Smooth muscle cell (in vitro differentiated cells): ENCODE measurements at regions not wholly inside any gene's neighbourhood (a gene's known extent, or its start where the extent isn't known, plus 50 kb on each side); places are given as distances from the start of the nearest gene placed in this dataset.

Experiments
- DNase-seq: peaks from one replicate; lab custom pipeline; 2025; ENCODE audit not compliant: unreplicated experiment; lab: John Stamatoyannopoulos, UW
- H2AFZ ChIP-seq: fragments of 200-600 bp; sonication (generic); 2 replicates; pipeline ENCODE4 v1.6.0; 2016; ENCODE audit warnings: antibody characterized with exemption, low read depth, mild to moderate bottlenecking
- H3F3A ChIP-seq: fragments of 200-600 bp; sonication (generic); 2 replicates; pipeline ENCODE4 v1.6.0; 2017; ENCODE audit warnings: antibody characterized with exemption, low read depth
- H3K27ac ChIP-seq: fragments of 200-600 bp; sonication (generic); 2 replicates; pipeline ENCODE4 v1.5.1; 2016; ENCODE audit warnings: low read depth, mild to moderate bottlenecking
- H3K27me3 ChIP-seq: fragments of 200-600 bp; sonication (generic); 2 replicates; pipeline ENCODE4 v1.6.1; 2016; ENCODE audit warnings: low read depth, mild to moderate bottlenecking
- H3K36me3 ChIP-seq: fragments of 200-600 bp; sonication (generic); 2 replicates; pipeline ENCODE4 v1.5.1; 2016; ENCODE audit warnings: low read depth
- H3K4me1 ChIP-seq: fragments of 200-600 bp; sonication (generic); 2 replicates; pipeline ENCODE4 v1.5.1; 2016; ENCODE audit warnings: low read depth
- H3K4me2 ChIP-seq: fragments of 200-600 bp; sonication (generic); 2 replicates; pipeline ENCODE4 v1.6.0; 2016; ENCODE audit warnings: mild to moderate bottlenecking
- H3K4me3 ChIP-seq: fragments of 200-600 bp; sonication (generic); 2 replicates; pipeline ENCODE4 v1.5.1; 2016; ENCODE audit warnings: mild to moderate bottlenecking
- H3K79me2 ChIP-seq: fragments of 200-600 bp; sonication (generic); 2 replicates; pipeline ENCODE4 v1.6.0; 2016; ENCODE audit warnings: low read depth, mild to moderate bottlenecking
- H3K9ac ChIP-seq: fragments of 200-600 bp; sonication (generic); 2 replicates; pipeline ENCODE4 v1.6.0; 2016; ENCODE audit warnings: low read depth
- H3K9me3 ChIP-seq: fragments of 200-600 bp; sonication (generic); replicated peaks from 2 replicates; pipeline ENCODE4 v1.5.1; 2016; ENCODE audit warnings: low read depth
- H4K20me1 ChIP-seq: fragments of 200-600 bp; sonication (generic); 2 replicates; pipeline ENCODE4 v1.6.0; 2016; ENCODE audit warnings: low read depth
- WGBS: methylation state at CpG from one replicate; pipeline ENCODE4 v1.1.7; 2016; ENCODE audit warnings: low lambda C conversion rate; 5-methylcytosine and 5-hydroxymethylcytosine counted together
- TF ChIP-seq, protein P1 (sequence below): fragments of 200-600 bp; sonication (generic); IDR thresholded peaks from 2 replicates; pipeline ENCODE4 v1.5.1; 2017; ENCODE audit warnings: borderline replicate concordance, mild to moderate bottlenecking, antibody characterized with exemption; ENCODE audit not compliant: insufficient read depth, poor library complexity, severe bottlenecking

DNA sequence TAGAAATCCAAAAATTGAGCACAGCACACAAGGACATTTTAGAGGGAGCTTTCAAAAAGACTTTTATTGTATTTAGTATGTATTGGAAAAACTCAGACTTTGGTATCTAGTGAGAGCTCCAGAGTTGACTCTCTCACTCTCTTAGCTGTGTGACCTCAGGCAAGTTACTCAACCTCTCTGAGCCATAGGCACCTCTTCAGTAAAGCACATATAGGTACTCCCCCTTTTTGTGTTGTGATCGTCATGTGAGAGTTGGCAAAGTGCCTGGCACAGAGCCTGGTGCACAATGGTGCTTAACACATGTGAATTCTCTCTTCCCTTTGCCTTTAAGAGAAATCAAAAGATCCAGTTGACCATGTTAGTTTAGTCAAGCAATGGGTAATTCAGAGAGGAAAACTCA, 186.2 kb downstream of the TMEM38B start:
- no peaks in the 10 kb centered on the region for H3K27me3 ChIP-seq
- H3K27ac ChIP-seq = no peak overlapping the region

DNA sequence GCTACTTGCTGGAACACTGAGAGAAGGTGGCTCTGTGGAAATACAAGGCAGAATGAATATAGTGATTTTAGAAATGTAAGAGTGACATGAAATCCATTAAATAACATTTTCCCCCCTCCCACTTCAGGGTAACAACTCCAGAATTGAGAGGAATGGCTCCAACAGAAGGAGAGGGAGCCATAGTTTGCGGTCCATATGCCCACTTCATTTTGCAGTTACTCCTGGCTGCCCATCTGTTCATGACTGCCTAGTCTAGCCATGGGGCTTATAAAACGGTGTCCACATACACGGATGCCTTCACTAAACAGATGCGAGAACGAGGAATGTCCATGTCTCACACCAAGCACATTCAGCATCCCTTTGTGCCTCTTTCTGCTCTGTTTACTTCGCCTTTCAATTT, 186.7 kb downstream of the TMEM38B start:
- TF ChIP-seq, protein P1, sequence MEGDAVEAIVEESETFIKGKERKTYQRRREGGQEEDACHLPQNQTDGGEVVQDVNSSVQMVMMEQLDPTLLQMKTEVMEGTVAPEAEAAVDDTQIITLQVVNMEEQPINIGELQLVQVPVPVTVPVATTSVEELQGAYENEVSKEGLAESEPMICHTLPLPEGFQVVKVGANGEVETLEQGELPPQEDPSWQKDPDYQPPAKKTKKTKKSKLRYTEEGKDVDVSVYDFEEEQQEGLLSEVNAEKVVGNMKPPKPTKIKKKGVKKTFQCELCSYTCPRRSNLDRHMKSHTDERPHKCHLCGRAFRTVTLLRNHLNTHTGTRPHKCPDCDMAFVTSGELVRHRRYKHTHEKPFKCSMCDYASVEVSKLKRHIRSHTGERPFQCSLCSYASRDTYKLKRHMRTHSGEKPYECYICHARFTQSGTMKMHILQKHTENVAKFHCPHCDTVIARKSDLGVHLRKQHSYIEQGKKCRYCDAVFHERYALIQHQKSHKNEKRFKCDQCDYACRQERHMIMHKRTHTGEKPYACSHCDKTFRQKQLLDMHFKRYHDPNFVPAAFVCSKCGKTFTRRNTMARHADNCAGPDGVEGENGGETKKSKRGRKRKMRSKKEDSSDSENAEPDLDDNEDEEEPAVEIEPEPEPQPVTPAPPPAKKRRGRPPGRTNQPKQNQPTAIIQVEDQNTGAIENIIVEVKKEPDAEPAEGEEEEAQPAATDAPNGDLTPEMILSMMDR = no peak

More for the DNA sequence above, 186.2 kb downstream of the TMEM38B start:
- TF ChIP-seq, protein P1 = no peak
- Histone ChIP-seq H3K9me3 (no peaks in the 10 kb centered on the region), H2AFZ (no peak overlapping the region), H3K36me3 (no peaks in the 10 kb centered on the region), H3K9ac (no peak overlapping the region), H3F3A (no peaks in the 10 kb centered on the region), H3K4me1 (no peaks in the 10 kb centered on the region), H3K79me2 (no peaks in the 10 kb centered on the region), H4K20me1 (no peaks in the 10 kb centered on the region), H3K4me3 (no peak overlapping the region), H3K4me2 (no peak overlapping the region)
- 91% methylated on average over 1 of the region's 1 CpG for WGBS
- no peak for DNase-seq

DNA sequence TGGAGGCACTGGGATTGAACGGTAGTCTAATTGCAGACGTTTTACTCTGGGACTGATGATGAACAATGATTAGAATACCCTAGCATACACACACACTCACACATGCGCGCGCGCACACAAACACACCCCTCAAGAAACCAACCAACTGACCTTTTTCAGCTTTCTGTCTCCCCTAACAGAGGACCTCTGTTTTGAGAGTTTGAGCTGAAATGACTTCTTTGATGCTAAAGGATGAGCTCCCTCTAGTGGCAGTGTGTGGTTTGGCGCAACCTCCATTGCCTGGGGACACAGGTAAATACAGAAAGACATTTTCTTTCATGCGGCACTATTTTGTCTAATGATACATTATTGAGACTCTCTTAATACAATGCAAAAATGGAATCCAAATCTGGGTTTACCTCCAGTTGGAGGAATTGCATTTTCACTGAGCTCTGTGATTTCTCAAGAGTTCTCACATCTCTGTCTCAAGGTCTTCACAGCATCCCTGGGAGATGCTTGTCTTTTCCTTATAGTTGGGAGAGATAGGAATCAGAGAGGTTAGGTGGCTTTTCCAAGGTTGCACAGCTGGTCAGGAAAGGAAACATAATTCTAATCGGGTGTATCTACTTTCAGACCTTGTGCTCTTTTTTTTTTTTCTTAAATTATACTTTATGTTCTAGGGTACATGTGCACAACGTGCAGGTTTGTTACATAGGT, 187.5 kb downstream of the TMEM38B start:
- H3K79me2 ChIP-seq = no peaks in the 10 kb centered on the region
- H3K9ac ChIP-seq = no peak overlapping the region
- H3K4me2 ChIP-seq = no peak overlapping the region
- no peaks in the 10 kb centered on the region for H3F3A ChIP-seq
- no peaks in the 10 kb centered on the region for H3K36me3 ChIP-seq
- WGBS = 37% methylated on average over 10 of the region's 10 CpGs
- DNase-seq = no peak
- no peaks in the 10 kb centered on the region for H3K27me3 ChIP-seq
- no peaks in the 10 kb centered on the region for H4K20me1 ChIP-seq
- TF ChIP-seq, protein P1 = peak; percentile 80
- H3K4me1 ChIP-seq = no peaks in the 10 kb centered on the region
- no peak overlapping the region for H3K4me3 ChIP-seq
- H3K27ac ChIP-seq = no peak overlapping the region
- H3K9me3 ChIP-seq = no peaks in the 10 kb centered on the region
- H2AFZ ChIP-seq = no peak overlapping the region

More for the DNA sequence above, 186.7 kb downstream of the TMEM38B start:
- Histone ChIP-seq H3K9ac (no peak overlapping the region), H3K79me2 (no peaks in the 10 kb centered on the region), H3K9me3 (no peaks in the 10 kb centered on the region), H3K27ac (no peak overlapping the region), H3K4me2 (no peak overlapping the region), H3F3A (no peaks in the 10 kb centered on the region), H2AFZ (no peak overlapping the region), H4K20me1 (no peaks in the 10 kb centered on the region), H3K27me3 (no peaks in the 10 kb centered on the region), H3K36me3 (no peaks in the 10 kb centered on the region), H3K4me3 (no peak overlapping the region), H3K4me1 (no peaks in the 10 kb centered on the region)
- 92% methylated on average over 6 of the region's 6 CpGs for WGBS
- DNase-seq = no peak

DNA sequence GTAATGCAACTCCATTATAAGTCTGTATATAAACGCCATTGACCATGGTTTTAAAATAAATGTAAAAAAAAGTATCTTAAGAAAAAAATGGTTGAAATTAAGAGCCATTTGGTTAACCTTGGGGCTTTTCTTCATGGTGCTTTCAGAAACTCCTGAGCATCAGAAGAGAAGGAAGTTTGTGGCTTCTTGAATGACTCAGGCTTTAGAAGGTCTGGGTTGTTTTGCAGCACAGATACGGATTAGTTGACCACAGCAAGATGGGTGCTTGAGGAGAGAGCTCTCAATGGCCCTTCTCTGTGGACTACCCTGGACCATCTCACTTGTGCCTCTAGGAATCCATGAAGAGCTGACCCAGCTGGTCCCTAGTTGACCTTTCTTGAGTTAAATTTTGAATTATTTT, 189.5 kb downstream of the TMEM38B start:
- Histone ChIP-seq H3K9me3 (no peaks in the 10 kb centered on the region), H3K4me3 (no peak overlapping the region), H3K4me2 (no peak overlapping the region), H3K27me3 (no peaks in the 10 kb centered on the region), H3F3A (no peaks in the 10 kb centered on the region), H3K4me1 (no peaks in the 10 kb centered on the region), H3K9ac (no peak overlapping the region), H4K20me1 (no peaks in the 10 kb centered on the region), H3K27ac (no peak overlapping the region), H2AFZ (no peak overlapping the region), H3K79me2 (no peaks in the 10 kb centered on the region), H3K36me3 (no peaks in the 10 kb centered on the region)
- TF ChIP-seq, protein P1 = no peak
- DNase-seq = no peak
- 55% methylated on average over 2 of the region's 2 CpGs for WGBS
